Hematopoietic multipotent progenitor cell treated with erythropoietin and hydrocortisone succinate and interleukin-3 and kit ligand, for 15 days (in vitro differentiated cells): ENCODE measurements at regions not wholly inside any gene's neighbourhood (a gene's known extent, or its start where the extent isn't known, plus 50 kb on each side); places are given as distances from the start of the nearest gene placed in this dataset.
"Not testable (repeated sequence)": the region's sequence is repeated elsewhere in the genome, so short reads cannot be mapped to it uniquely, and the experiment has no call there.

Source experiments
- DNase-seq: peaks from one replicate; pipeline ENCODE4 v3.0.0-alpha.2; 2015; ENCODE audit warnings: low spot score

DNA sequence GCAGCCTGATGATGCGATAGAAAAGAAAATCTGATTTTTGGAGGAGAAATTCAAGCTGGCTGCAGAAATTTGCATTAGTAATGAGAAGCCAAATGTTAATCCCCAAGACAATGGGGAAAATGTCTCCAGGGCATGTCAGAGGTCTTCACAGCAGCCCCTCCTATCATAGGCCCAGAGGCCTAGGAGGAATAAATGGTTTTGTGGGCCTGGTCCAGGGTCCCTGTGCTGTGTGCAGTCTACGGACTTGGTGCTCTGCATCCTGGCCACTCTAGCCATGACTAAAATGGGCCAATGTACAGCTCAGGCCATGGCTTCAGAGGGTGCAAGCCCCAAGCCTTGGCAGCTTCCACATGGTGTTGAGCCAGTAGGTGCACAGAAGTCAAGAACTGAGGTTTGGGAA lies 303.8 kb upstream of the SEMA3C start:
- DNase-seq: not testable (repeated sequence)

DNA sequence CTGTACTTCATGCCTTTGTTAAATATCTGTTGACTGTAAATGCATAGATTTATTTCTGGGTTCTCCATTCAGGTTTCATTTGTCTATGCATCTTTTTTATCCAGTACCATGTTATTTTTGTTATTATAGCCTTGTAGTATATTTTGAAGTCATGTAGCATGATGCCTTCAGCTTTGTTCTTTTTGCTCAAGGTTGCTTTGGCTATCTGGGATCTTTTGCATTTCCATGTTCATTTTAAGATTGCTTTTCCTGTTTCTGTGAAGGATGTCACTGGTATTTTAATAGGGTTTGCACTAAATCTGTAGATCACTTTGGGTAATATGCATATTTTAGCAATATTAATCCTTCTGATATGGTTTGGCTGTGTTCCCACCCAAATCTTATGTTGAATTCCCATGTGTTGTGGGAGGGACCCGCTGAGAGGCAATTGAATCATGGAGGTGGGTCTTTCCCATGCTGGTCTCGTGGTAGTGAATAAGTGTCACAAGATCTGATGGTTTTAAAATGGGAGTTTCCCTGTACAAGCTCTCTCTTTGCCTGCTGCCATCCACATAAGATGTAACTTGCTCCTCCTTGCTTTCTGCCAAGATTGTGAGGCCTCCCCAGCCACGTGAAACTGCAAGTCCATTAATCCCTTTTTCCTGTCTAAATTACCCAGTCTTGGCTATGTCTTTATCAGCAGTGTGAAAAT lies 302.8 kb upstream of the SEMA3C start:
- no peak for DNase-seq

GRCh38 chr7:81218480-81219106 lies 299.7 kb upstream of the SEMA3C start:
- DNase-seq: no peak

DNA sequence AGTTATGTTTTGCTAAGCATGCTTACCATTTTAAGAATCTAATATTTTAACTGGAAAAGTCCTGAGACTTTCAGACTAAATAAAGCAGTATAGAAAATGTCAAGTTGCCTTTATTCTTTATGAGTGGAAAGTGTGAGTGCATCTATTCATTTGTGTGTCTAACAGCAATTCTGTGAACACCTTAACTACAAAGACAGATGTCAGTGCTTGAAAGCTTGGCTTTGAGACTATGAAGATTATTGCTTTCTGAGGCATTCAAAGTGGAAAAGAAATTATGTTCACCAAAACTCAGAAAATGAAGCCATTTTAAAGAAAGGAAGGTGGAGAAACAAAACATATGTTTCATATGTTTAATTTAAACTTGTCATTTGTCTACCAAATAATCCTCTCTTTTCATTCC lies 294.5 kb upstream of the SEMA3C start:
- no peak for DNase-seq

- DNase-seq: no peak
Observed at GRCh38 chr7:81211934-81212320, 293.1 kb upstream of the SEMA3C start.

DNA sequence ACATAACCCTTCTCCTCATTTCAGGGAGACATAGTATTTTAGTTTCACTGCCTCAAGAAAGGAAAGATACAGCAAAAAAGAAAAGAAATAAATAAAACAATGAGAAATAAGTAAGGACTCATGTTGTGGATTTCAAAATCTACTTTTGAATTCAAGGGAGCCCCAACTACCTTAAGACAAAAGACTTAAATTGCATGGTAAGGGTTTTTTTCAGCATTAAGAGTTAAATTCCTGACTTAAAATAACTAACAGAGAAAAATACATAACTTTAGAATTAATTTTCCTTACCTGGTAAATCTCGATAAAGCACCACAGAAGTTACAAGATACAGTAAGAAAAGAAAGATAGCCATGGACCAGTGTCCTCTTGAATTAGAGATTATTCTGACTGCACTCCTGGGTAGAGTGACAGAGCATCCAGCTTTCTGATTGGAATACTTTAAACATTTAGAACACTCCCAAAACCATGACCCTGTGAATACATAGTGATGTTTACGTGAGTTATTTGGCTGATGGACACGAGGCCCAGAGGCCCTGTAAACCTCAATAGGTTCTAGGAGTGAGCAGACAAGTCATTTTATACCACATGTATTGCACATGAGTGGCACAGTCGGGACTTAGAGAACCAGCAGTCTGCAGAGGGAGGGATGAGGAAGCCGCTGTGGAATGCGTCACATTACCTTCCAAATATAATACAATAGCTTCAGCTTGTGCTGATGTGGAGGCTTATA lies 292.5 kb upstream of the SEMA3C start:
- no peak for DNase-seq

DNA sequence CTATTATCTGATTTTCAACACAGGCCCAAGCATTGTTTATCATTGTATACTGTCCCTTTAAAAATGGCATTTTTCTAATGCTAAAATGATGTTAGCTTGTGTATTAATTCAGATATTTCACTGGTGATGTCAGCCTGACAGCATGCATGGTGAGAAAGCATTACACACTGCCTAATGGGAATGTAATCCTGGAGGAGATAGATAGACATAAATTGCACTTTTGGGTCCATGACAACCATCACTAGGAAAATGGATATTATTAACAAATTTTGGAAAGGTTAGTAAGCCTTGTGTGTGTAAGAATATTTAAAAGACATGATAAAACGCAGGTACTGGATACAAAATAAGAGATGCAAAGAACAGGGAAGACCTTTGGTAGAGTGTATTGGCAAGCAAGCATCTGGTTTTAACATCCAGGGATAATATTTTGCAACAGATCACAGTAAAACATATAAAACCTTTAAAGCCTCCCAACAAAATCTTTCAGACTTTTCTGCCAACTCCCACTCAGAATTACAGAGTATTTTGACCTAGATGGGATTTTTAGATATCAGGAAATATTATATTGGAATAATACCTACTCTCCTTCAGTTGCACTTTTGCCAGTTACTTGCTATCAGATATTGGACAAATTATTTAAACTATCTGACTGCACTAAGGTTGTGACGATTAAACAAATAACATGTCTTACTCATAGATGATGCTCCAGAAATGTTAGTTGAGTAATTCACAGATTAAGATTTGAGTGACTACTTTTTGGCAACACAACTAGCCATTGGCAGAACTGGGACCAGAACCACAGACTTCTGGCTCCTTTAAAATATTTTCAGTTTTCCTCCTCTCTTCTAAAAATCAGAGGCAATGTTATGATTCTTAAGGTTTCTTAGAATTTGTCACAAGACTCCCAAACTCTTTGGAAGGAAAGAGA lies 291.6 kb upstream of the SEMA3C start:
- no peak for DNase-seq

- DNase-seq: peak; percentile 40
Observed at GRCh38 chr7:81209059-81209458, 290.2 kb upstream of the SEMA3C start.

DNA sequence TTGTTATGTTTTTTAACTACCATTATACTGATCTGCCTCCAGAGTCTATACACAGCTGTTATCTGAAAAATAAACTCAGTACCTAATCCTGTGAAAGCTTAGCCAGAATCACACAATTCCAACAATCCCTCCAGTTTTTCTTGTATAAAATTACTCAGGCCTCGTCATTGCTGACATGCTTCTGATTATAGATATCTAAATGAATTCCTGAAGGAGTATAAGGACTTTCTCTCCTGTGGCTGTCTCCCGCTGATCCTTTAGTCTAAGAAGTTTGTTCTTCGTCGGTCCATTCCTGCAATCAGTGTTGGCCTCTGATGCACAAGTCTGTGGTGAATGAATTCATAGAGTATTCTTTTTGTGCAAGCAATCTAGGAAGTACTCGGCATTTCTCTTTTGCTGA lies 288.9 kb upstream of the SEMA3C start:
- no peak for DNase-seq

- DNase-seq: no peak
Observed at GRCh38 chr7:81206667-81207360, 288.0 kb upstream of the SEMA3C start.

DNA sequence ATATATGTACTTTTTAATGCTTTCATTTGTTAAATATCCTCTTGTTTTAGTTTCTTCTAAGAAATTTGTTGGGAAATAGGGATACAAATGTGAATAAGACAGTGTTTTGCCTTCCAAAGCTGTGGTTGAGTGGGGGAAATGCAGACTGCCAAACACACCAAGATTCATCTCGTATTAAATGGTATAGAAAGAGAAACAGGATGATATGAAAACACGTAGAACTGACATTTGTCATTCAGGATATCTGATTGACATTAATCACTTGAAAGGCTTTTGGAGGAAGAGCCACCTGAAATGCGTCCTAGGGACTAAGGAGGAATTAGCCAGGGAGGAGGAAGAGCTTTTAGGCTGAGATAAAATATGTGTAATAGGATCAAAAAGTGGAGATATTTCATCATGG lies 287.4 kb upstream of the SEMA3C start:
- no peak for DNase-seq

- DNase-seq: no peak
Observed at GRCh38 chr7:81201188-81201587, 282.3 kb upstream of the SEMA3C start.

DNA sequence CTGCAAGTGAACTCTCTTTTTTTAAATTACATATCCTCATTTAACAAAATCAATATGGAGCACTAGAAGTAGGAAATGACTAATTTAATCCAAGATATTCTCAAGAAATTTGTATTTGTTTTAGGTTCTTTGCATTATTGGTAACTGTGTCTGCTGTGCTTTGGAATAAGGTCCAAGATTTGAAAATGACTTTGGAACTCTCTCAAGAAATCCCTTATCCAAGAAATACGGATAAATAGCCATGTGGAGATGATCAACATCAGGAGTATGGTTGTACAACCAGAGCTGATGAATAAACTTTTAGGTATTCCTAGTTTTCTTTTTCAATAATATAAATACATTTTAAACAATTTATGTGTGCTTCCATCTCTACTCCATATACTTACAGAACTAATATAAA lies 279.9 kb upstream of the SEMA3C start:
- no peak for DNase-seq

GRCh38 chr7:81197266-81197665 lies 278.4 kb upstream of the SEMA3C start:
- no peak for DNase-seq

GRCh38 chr7:81195033-81195432 lies 276.2 kb upstream of the SEMA3C start:
- DNase-seq: no peak

DNA sequence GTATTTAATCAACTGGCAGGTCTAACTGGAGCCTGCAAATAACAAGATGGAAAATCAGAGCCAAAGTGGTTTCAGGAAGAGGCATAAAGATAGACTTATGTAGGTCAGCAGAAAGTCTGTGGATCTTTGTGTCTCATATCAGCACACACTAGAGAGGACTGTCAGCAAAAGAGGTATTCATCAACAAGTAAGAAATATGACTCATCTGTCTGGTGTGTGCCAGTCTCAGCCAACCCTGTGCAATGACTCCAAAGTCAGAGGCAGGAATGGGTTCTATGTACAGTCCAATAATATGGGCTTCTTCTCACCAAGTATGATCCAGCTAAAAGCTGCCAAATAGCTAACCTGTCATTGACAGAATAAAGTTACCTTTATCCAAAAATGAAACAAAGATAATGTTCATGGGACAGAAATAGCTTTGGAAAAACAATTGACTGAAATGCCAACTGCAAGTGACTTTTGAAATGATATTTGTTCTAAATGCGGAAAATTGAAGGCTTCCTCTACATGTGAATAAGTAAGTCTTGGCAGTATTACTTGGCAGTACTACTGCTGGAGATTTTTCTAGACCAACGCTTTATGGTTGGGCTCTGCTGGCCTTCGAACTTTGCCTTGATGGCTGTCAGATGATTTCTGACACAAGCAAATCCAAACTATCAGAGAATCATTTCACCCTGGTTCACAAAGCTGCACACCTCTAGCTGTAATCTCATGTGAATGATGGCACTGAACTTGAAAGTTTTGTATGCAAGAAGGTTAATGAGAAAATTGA lies 272.3 kb upstream of the SEMA3C start:
- no peak for DNase-seq

DNA sequence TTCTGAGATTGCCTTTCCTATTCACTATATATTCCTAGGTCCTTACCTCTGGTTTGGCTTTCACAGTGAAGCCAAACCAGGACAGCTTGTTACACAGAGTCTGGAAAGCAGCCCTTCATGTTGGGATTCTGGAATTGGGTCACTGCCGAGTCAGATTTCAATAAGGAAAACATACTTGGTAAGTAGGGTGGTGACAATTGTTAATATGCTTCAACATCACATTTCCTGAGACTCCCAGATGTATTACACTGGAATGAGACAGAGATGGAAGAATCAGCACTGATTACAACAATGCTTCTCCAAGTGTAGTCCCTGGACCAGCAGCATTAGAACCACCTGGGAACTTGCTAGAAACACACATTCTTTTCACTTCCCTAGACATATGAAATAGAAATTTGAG lies 268.9 kb upstream of the SEMA3C start:
- no peak for DNase-seq

GRCh38 chr7:81186691-81187090 lies 267.8 kb upstream of the SEMA3C start:
- DNase-seq: no peak

DNA sequence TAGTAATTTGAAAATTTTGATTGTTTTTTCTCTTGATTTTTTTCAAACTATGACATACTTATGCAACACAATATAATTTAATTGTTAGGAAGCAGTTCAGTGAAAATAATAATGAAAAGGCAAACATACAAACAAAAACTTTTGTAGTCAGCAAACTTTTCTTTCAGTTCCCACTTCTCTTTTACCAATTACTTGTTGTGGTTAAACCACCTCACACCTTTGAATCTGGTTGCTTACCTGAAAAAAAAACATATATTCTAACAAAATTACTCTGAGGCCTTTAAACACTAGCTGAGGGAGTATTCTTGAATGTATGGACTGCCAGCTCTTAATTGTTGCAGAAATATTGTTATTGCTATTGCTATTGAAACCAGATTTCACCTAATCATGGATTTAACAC lies 266.2 kb upstream of the SEMA3C start:
- no peak for DNase-seq

- DNase-seq: no peak
Observed at GRCh38 chr7:81183326-81183725, 264.5 kb upstream of the SEMA3C start.

GRCh38 chr7:81182056-81182455 lies 263.2 kb upstream of the SEMA3C start:
- not testable (repeated sequence) for DNase-seq
